ENCODE measurements at regions not wholly inside any gene's neighbourhood (a gene's known extent, or its start where the extent isn't known, plus 50 kb on each side); places are given as distances from the start of the nearest gene placed in this dataset.

DNA sequence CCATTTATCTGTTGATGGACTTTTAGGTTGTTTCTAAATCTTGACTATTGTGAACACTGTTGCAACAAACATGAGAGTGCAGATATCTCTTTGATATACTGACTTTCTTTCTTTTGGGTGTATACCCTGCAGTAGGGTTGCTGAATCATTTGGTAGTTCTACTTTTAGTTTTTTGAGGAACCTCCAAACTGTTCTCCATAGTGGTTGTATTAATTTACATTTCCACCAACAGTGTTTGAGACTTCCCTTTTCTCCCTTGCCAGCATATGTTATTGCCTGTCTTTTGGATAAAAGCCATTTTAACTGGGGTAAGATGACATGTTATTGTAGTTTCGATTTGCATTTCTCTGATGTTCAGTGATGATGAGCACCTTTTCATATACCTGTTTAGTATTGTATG is 330.0 kb downstream of the DDX10 start:
- in situ Hi-C loops (cut with HindIII; ENCODE audit: low pct_unique_long_range_greater_than_20kb, low sequenced_read_pairs) = no loop called here
- DNase-seq (ENCODE audit: low read depth, low spot score) = no peak

- in situ Hi-C loops (cut with HindIII; ENCODE audit: low pct_unique_long_range_greater_than_20kb, low sequenced_read_pairs) = no loop called here
- DNase-seq (ENCODE audit: low read depth, low spot score) = no peak
These were observed 333.0 kb downstream of the DDX10 start for GRCh38 chr11:108997826-108998225.

DNA sequence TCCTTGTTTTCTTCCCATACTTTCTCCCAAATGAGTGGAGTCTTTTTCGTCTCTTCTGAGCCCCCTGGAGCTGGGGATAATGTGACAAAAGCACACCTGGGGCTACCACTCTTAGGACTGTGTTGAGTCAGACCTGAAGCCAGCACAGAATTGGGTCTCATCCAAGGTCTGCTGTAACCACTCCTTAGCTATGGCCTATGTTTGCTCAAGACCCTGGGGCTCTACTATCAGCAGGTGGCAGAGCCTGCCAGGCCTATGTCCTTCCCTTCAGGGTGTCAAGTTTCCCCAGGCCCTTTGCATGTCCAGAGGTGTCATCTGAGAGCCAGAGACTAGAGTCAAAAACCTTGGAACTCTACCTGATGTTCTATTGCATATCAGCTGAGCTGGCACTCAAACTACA is 335.7 kb downstream of the DDX10 start:
- DNase-seq (ENCODE audit: low read depth, low spot score) = no peak
- in situ Hi-C loops (cut with HindIII; ENCODE audit: low pct_unique_long_range_greater_than_20kb, low sequenced_read_pairs) = no loop called here

DNA sequence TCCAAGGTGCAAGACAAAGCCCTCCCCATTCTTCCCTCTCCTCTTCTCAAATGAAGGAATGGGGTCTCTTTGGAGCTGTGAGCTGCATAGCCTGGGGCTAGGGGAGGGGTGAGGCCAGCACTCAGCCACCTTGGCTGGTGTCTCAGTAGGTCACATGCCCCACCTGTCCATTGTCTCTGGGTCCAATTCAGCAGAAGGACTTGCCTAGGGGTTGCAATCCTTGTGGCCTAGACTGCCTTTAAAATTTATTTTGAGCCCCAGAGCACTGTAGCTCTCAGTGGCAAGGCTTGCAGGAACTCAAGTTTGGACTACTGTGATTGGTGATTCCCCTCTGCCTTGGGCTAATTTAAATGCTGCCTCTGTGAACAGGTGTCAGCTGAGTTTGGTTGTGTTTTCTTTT is 336.7 kb downstream of the DDX10 start:
- no peak for DNase-seq (ENCODE audit: low read depth, low spot score)
- in situ Hi-C loops (cut with HindIII; ENCODE audit: low pct_unique_long_range_greater_than_20kb, low sequenced_read_pairs) = no loop called here

DNA sequence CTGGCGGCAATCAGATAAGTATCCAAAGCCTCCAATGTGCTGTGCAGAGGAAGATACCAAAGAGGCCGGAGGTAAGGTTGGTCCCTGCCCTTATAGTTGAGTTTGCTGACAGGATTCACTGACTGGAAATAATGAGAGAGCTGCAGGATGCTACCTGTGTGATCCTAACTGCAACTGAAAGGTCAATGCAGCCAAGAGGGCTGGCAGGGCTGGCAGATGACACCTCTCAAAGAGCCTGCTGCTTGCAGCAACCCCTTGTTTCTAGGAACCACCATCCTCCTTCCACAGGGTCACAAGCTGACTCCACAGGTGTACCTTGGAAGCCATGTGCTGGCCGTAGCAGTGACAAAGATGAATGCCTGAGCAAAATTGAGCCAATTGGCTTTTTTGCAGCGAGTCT is 348.1 kb downstream of the DDX10 start:
- in situ Hi-C loops (cut with HindIII; ENCODE audit: low pct_unique_long_range_greater_than_20kb, low sequenced_read_pairs) = no loop called here

GRCh38 chr11:109015283-109015682 is 350.4 kb downstream of the DDX10 start:
- in situ Hi-C loops (cut with HindIII; ENCODE audit: low pct_unique_long_range_greater_than_20kb, low sequenced_read_pairs) = no loop called here
- DNase-seq (ENCODE audit: low read depth, low spot score) = no peak

More for the DNA sequence above, 348.1 kb downstream of the DDX10 start:
- DNase-seq (ENCODE audit: low read depth, low spot score) = no peak

DNA sequence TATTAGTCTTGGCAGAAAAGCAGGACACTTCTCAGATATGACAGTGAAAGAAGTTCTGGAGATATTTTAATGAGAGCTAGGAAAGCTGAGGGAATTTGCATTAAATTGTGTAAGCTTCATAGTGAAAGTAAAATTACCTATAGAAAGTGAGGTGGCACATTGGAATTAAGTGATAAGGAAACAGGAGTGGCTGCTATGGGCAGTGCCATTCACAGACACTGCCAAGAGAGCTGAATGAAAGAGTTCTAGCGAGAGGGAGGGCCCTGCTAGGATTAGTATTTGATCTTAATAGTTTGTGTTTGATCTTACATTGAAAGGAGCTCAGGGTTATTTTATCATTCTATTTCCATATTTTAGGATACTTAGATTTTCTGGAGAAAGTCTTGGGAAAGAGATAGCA is 351.9 kb downstream of the DDX10 start:
- no peak for DNase-seq (ENCODE audit: low read depth, low spot score)
- in situ Hi-C loops (cut with HindIII; ENCODE audit: low pct_unique_long_range_greater_than_20kb, low sequenced_read_pairs) = no loop called here

GRCh38 chr11:109017489-109017888 is 352.6 kb downstream of the DDX10 start:
- in situ Hi-C loops (cut with HindIII; ENCODE audit: low pct_unique_long_range_greater_than_20kb, low sequenced_read_pairs) = no loop called here
- no peak for DNase-seq (ENCODE audit: low read depth, low spot score)

DNA sequence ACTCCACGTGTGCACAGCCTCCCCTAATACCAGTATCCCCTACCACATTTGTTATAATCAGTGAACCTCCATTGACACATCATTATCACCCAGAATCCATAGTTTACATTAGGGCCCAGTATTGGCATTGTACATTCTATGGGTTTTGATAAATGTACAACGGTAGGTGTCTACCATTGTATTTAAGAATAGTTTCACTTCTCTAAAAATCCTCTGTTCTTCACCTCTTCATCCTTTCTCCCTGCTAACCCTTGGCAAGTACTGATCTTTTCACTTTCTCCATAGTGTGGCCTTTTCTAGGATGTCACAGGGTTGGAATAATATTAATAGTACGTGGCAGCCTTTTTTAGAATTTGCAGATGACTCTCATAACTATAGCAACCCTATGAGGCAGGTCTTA is 353.8 kb downstream of the DDX10 start:
- in situ Hi-C loops (cut with HindIII; ENCODE audit: low pct_unique_long_range_greater_than_20kb, low sequenced_read_pairs) = no loop called here
- DNase-seq (ENCODE audit: low read depth, low spot score) = no peak

- in situ Hi-C loops (cut with HindIII; ENCODE audit: low pct_unique_long_range_greater_than_20kb, low sequenced_read_pairs) = no loop called here
- DNase-seq (ENCODE audit: low read depth, low spot score) = no peak
These were observed 354.6 kb downstream of the DDX10 start for GRCh38 chr11:109019342-109019936.

DNA sequence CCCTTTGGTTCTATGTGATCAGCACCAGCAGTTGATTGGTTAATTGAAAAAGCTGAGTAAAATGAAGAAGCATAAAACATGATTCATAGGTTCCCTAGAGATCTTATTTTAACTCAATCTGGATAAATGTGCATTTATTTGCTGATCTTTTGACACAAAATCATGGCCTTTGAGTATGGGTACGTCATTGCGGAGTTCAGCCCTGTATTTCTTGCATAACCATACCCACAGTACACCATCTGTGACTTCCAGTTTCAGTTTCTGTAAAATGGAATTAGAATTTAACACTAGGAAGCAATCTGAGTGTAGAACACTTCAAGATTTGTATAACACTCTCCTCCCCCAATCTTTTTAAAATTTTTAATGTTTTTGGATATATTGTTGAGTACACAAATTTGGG is 358.2 kb downstream of the DDX10 start:
- in situ Hi-C loops (cut with HindIII; ENCODE audit: low pct_unique_long_range_greater_than_20kb, low sequenced_read_pairs) = no loop called here
- no peak for DNase-seq (ENCODE audit: low read depth, low spot score)

GRCh38 chr11:109026891-109027489 is 362.1 kb downstream of the DDX10 start:
- in situ Hi-C loops (cut with HindIII; ENCODE audit: low pct_unique_long_range_greater_than_20kb, low sequenced_read_pairs) = no loop called here

DNA sequence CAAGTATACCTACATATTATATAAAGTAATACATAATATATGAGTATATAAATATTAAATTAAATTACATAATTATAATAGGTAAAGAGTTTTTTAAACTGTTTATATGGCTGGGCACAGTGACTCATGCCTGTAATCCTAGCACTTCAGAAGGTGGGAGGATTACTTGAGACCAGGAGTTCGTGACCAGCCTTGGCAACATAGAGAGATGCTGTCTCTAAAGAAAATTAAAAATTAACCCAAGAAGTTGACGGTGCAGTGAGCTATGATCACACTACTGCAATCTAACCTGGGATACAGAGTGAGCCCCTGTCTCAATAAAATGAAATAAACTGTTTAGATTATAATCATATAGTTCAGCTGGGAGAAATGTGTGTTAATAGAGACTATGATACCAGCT is 363.0 kb downstream of the DDX10 start:
- in situ Hi-C loops (cut with HindIII; ENCODE audit: low pct_unique_long_range_greater_than_20kb, low sequenced_read_pairs) = no loop called here
- DNase-seq (ENCODE audit: low read depth, low spot score) = no peak

More at GRCh38 chr11:109026891-109027489, 362.1 kb downstream of the DDX10 start:
- no peak for DNase-seq (ENCODE audit: low read depth, low spot score)

- DNase-seq (ENCODE audit: low read depth, low spot score) = no peak
- in situ Hi-C loops (cut with HindIII; ENCODE audit: low pct_unique_long_range_greater_than_20kb, low sequenced_read_pairs) = no loop called here
These were observed 365.1 kb downstream of the DDX10 start for GRCh38 chr11:109029927-109030326.

GRCh38 chr11:109033627-109034338 is 368.9 kb downstream of the DDX10 start:
- no peak for DNase-seq (ENCODE audit: low read depth, low spot score)

GRCh38 chr11:109034339-109034696 is 369.4 kb downstream of the DDX10 start:
- in situ Hi-C loops (cut with HindIII; ENCODE audit: low pct_unique_long_range_greater_than_20kb, low sequenced_read_pairs) = no loop called here
- DNase-seq (ENCODE audit: low read depth, low spot score) = no peak

More at GRCh38 chr11:109033627-109034338, 368.9 kb downstream of the DDX10 start:
- in situ Hi-C loops (cut with HindIII; ENCODE audit: low pct_unique_long_range_greater_than_20kb, low sequenced_read_pairs) = no loop called here

- DNase-seq (ENCODE audit: low read depth, low spot score) = no peak
- in situ Hi-C loops (cut with HindIII; ENCODE audit: low pct_unique_long_range_greater_than_20kb, low sequenced_read_pairs) = no loop called here
These were observed 370.4 kb downstream of the DDX10 start for GRCh38 chr11:109035284-109035683.

- in situ Hi-C loops (cut with HindIII; ENCODE audit: low pct_unique_long_range_greater_than_20kb, low sequenced_read_pairs) = no loop called here
- DNase-seq (ENCODE audit: low read depth, low spot score) = no peak
These were observed 371.1 kb downstream of the DDX10 start for GRCh38 chr11:109036011-109036410.

All from SK-MEL-5 (cell line).